ENCODE measurements at regions not wholly inside any gene's neighbourhood (a gene's known extent, or its start where the extent isn't known, plus 50 kb on each side); places are given as distances from the start of the nearest gene placed in this dataset.

DNA sequence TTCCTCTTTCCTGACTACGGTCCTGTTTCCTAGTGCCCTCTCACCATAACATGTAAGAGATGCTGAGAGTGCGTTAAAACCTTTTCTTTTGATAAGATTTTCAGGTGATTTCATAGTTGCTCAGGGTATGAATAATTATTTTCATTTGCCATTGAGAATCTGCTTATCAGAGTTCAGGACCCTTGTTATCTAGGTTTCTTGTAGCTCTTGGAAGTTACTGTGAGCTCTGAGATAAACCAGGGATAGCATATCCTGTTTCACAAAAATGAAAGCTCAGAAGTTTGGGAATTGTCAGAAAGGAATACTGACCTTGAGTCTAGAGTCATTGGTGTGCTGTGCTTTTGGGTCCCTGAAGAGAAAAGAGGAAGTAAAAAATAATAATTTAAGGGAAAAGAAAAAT, 76.8 kb upstream of the PRKG1 start:
- Histone ChIP-seq H3K9ac (replicated peaks in 1 of 4; ENCODE audit: extremely low read depth in 1 of 4, low read depth in 3 of 4, low read length in 3 of 4) (no peak overlapping the region), H3K23ac (ENCODE audit: insufficient read length) (no peak overlapping the region), H3K4ac (replicated peaks; ENCODE audit: insufficient read length, low read depth, low read length) (no peak overlapping the region), H3K27ac (ENCODE audit: low read depth, low read length) (no peak overlapping the region), H3K4me2 (ENCODE audit: insufficient read depth in 1 of 2, low read depth in 2 of 2, low read length in 2 of 2) (no peak overlapping the region), H3K14ac (ENCODE audit: insufficient read length) (no peak overlapping the region), H3K18ac (ENCODE audit: extremely low read depth, low read length) (no peak overlapping the region), H3K36me3 (ENCODE audit: control insufficient read depth in 2 of 4, insufficient read depth in 4 of 4, low read length in 3 of 4) (no peaks in the 10 kb centered on the region), H4K91ac (replicated peaks; ENCODE audit: insufficient read length, low read length) (no peak overlapping the region), H4K5ac (ENCODE audit: insufficient read length, low read depth, low read length) (no peak overlapping the region), H2BK120ac (replicated peaks; ENCODE audit: low read depth, low read length) (no peak overlapping the region), H3K79me2 (ENCODE audit: control insufficient read depth in 1 of 2, insufficient read depth in 2 of 2, low read length in 2 of 2) (no peaks in the 10 kb centered on the region), H3K4me3 (ENCODE audit: extremely low read depth in 1 of 4, insufficient read depth in 2 of 4, low read depth in 3 of 4, low read length in 4 of 4) (no peak overlapping the region), H3K56ac (replicated peaks; ENCODE audit: insufficient read length, low read depth, low read length) (no peak overlapping the region), H2BK20ac (ENCODE audit: low read length) (no peak overlapping the region), H4K8ac (ENCODE audit: extremely low read depth, insufficient read depth, low read length) (no peak overlapping the region), H3K9me3 (ENCODE audit: insufficient read depth in 2 of 2, low read depth in 1 of 2, low read length in 1 of 2) (no peaks in the 10 kb centered on the region), H3K27me3 (replicated peaks in 1 of 4; ENCODE audit: control insufficient read depth in 3 of 4, extremely low read depth in 1 of 4, insufficient read depth in 3 of 4, low read length in 3 of 4) (peaks cover 0 to 14% (median 10%) of the 10 kb centered on the region in 4 experiments; a peak in 6 of 7 replicates), H2BK5ac (ENCODE audit: low read depth, low read length) (no peak overlapping the region), H4K20me1 (replicated peaks in 1 of 2; ENCODE audit: control insufficient read depth in 1 of 2, insufficient read depth in 2 of 2, low read length in 2 of 2) (peaks cover 0 to 2% of the 10 kb centered on the region in 2 experiments), H2BK15ac (ENCODE audit: low read length) (no peak overlapping the region), H3K4me1 (replicated peaks in 1 of 4; ENCODE audit: control insufficient read depth in 3 of 4, insufficient read depth in 4 of 4, low read length in 3 of 4) (peaks cover 0 to 2% (median 0%) of the 10 kb centered on the region in 4 experiments; a peak in 1 of 7 replicates), H2BK12ac (ENCODE audit: low read depth, low read length) (no peak overlapping the region), H3K23me2 (ENCODE audit: low read depth, low read length) (peaks cover under 1% of the 10 kb centered on the region; the same call in 1 of the 2 replicates), H2AFZ (ENCODE audit: low read length) (no peak overlapping the region), H3K79me1 (ENCODE audit: low read depth, low read length) (no peaks in the 10 kb centered on the region), H2AK5ac (ENCODE audit: low read depth, low read length) (no peak overlapping the region)
- FAIRE-seq = no peak
- DNase-seq (ENCODE audit: low read depth in 1 of 2, low spot score in 2 of 2) = no peak
- ChIA-PET POLR2A (ENCODE audit: partially characterized antibody) (no interaction called here), CTCF (ENCODE audit: partially characterized antibody) (no interaction called here)
- TF ChIP-seq YY1 (IDR thresholded peaks at IDR 0.05; ENCODE audit: low read depth, low read length) (no peak), SP2 (IDR thresholded peaks at IDR 0.05; ENCODE audit: low read length) (no peak), KDM5A (IDR thresholded peaks at IDR 0.05; ENCODE audit: low read length) (no peak), CTCF (IDR thresholded peaks at IDR 0.05; ENCODE audit: control extremely low read depth in 1 of 3, insufficient read depth in 1 of 3, low read depth in 1 of 3, low read length in 3 of 3) (no peak), SIN3A (conservative IDR thresholded peaks at IDR 0.05 in 1 of 2, IDR thresholded peaks at IDR 0.05 in 1 of 2; ENCODE audit: low read depth in 1 of 2, low read length in 2 of 2) (no peak), CEBPB (IDR thresholded peaks at IDR 0.05; ENCODE audit: low read depth, low read length) (no peak), FOSL1 (IDR thresholded peaks at IDR 0.05; ENCODE audit: insufficient read depth, low read depth, low read length) (no peak), EP300 (IDR thresholded peaks at IDR 0.05; ENCODE audit: borderline replicate concordance in 1 of 2, low read depth in 2 of 2, low read length in 2 of 2) (no peak)
- TF ChIP-seq, protein P1, sequence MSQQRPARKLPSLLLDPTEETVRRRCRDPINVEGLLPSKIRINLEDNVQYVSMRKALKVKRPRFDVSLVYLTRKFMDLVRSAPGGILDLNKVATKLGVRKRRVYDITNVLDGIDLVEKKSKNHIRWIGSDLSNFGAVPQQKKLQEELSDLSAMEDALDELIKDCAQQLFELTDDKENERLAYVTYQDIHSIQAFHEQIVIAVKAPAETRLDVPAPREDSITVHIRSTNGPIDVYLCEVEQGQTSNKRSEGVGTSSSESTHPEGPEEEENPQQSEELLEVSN (IDR thresholded peaks at IDR 0.05) = no peak
- 96% methylated on average over 2 of the region's 2 CpGs; no CpG with 5 or more reads in 1 of the 2 experiments for WGBS, 2 experiments (ENCODE audit: extremely low coverage in 1 of 2, insufficient coverage in 1 of 2, insufficient read length in 1 of 2, insufficient replicate concordance in 2 of 2, low coverage in 1 of 2, low lambda C conversion rate in 2 of 2, missing lambda C conversion rate in 1 of 2)

Measured in H1 (cell line).